ENCODE measurements at regions not wholly inside any gene's neighbourhood (a gene's known extent, or its start where the extent isn't known, plus 50 kb on each side); places are given as distances from the start of the nearest gene placed in this dataset.
"Not testable (repeated sequence)": the region's sequence is repeated elsewhere in the genome, so short reads cannot be mapped to it uniquely, and the experiment has no call there.

GRCh38 chr2:58720770-58721697, 479.9 kb upstream of the FANCL start:
- DNase-seq (no peak), ATAC-seq (no peak)

GRCh38 chr2:58720033-58720769, 479.1 kb upstream of the FANCL start:
- no peak for ATAC-seq
- no peak for DNase-seq

- DNase-seq (no peak), ATAC-seq (no peak)
Observed at GRCh38 chr2:58715344-58715743, 474.2 kb upstream of the FANCL start.

- DNase-seq (no peak), ATAC-seq (no peak)
Observed at GRCh38 chr2:58714238-58714637, 473.1 kb upstream of the FANCL start.

- DNase-seq = no peak
- no peak for ATAC-seq
Observed at GRCh38 chr2:58710795-58711279, 469.7 kb upstream of the FANCL start.

- DNase-seq (no peak), ATAC-seq (no peak)
Observed at GRCh38 chr2:58709687-58710354, 468.7 kb upstream of the FANCL start.

- ATAC-seq (no peak), DNase-seq (no peak)
Observed at GRCh38 chr2:58709274-58709673, 468.1 kb upstream of the FANCL start.

- DNase-seq (no peak), ATAC-seq (no peak)
Observed at GRCh38 chr2:58708565-58708964, 467.4 kb upstream of the FANCL start.

- DNase-seq (no peak), ATAC-seq (no peak)
Observed at GRCh38 chr2:58702302-58702885, 461.3 kb upstream of the FANCL start.

GRCh38 chr2:58701688-58702301, 460.7 kb upstream of the FANCL start:
- no peak for DNase-seq
- no peak for ATAC-seq

GRCh38 chr2:58700591-58700990, 459.5 kb upstream of the FANCL start:
- DNase-seq = no peak
- no peak for ATAC-seq

- ATAC-seq = no peak
- DNase-seq = no peak
Observed at GRCh38 chr2:58699411-58699810, 458.3 kb upstream of the FANCL start.

- ATAC-seq = no peak
- no peak for DNase-seq
Observed at GRCh38 chr2:58698620-58699019, 457.5 kb upstream of the FANCL start.

- not testable (repeated sequence) for ATAC-seq, DNase-seq
Observed at GRCh38 chr2:58694114-58694513, 453.0 kb upstream of the FANCL start.

- not testable (repeated sequence) for DNase-seq, ATAC-seq
Observed at GRCh38 chr2:58691041-58691440, 449.9 kb upstream of the FANCL start.

GRCh38 chr2:58688813-58689212, 447.7 kb upstream of the FANCL start:
- DNase-seq = no peak
- no peak for ATAC-seq

- DNase-seq = no peak
- no peak for ATAC-seq
Observed at GRCh38 chr2:58686776-58687175, 445.7 kb upstream of the FANCL start.

GRCh38 chr2:58680755-58681310, 439.7 kb upstream of the FANCL start:
- DNase-seq (no peak), ATAC-seq (no peak)

GRCh38 chr2:58677748-58678147, 436.6 kb upstream of the FANCL start:
- no peak for ATAC-seq
- no peak for DNase-seq

- DNase-seq (no peak), ATAC-seq (no peak)
Observed at GRCh38 chr2:58671675-58672074, 430.6 kb upstream of the FANCL start.

- ATAC-seq = no peak
Observed at GRCh38 chr2:58669998-58670397, 428.9 kb upstream of the FANCL start.

More at GRCh38 chr2:58669998-58670397, 428.9 kb upstream of the FANCL start:
- no peak for DNase-seq

Data from stimulated activated naive CD8-positive, alpha-beta T cell treated with anti-CD3 and anti-CD28 coated beads, Interleukin-15, Interleukin-2, amounts not matched to agents 100 U/mL and 50 U/mL, for 24 hours (primary cell).